ENCODE measurements at regions not wholly inside any gene's neighbourhood (a gene's known extent, or its start where the extent isn't known, plus 50 kb on each side); places are given as distances from the start of the nearest gene placed in this dataset.

DNA sequence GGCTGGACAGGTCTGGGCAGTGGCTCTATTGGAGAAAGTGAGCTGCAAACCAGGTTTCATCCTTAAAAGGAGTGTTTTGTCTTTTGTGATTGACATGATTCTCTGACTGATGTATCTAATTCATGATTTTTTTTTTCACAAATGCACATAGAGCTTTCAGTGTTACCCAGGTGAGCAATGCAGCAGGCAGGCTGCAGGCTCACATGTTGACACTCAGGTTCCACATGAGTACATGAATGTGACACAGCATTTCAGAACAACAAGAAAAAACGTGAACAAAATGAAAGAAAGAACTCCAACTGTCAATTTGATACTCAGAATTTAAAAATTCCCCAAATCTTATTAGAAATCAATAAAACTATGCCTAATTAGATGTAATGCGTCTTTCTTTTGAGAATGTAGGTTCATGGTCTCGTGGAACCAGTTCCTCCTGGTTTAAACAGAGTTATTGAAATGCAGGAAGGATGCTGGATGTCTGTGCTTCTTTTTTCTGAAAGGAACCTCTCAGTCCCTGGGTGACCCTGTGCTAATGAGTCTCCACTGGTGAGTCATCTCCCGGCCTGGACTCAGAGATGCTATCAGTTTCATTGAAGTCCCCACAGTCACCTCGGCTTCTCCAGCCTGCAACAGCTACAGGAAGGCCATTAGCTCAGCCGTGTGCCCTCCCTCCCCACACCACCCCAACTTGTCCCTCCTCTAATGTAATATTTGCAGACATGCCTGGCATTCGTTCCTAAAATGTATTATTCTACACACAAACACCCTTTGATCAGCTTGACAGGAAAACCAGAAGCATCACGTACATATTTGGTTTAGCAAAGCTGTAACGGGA is 430.4 kb downstream of the LPIN1 start:
- no peak overlapping the region for H3K4me3 ChIP-seq (ENCODE audit: low read depth, low read length)
- no peak for DNase-seq (ENCODE audit: low read depth)
- TF ChIP-seq, protein P1, sequence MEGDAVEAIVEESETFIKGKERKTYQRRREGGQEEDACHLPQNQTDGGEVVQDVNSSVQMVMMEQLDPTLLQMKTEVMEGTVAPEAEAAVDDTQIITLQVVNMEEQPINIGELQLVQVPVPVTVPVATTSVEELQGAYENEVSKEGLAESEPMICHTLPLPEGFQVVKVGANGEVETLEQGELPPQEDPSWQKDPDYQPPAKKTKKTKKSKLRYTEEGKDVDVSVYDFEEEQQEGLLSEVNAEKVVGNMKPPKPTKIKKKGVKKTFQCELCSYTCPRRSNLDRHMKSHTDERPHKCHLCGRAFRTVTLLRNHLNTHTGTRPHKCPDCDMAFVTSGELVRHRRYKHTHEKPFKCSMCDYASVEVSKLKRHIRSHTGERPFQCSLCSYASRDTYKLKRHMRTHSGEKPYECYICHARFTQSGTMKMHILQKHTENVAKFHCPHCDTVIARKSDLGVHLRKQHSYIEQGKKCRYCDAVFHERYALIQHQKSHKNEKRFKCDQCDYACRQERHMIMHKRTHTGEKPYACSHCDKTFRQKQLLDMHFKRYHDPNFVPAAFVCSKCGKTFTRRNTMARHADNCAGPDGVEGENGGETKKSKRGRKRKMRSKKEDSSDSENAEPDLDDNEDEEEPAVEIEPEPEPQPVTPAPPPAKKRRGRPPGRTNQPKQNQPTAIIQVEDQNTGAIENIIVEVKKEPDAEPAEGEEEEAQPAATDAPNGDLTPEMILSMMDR (IDR thresholded peaks at IDR 0.05; ENCODE audit: insufficient read depth, low read length) = no peak

DNA sequence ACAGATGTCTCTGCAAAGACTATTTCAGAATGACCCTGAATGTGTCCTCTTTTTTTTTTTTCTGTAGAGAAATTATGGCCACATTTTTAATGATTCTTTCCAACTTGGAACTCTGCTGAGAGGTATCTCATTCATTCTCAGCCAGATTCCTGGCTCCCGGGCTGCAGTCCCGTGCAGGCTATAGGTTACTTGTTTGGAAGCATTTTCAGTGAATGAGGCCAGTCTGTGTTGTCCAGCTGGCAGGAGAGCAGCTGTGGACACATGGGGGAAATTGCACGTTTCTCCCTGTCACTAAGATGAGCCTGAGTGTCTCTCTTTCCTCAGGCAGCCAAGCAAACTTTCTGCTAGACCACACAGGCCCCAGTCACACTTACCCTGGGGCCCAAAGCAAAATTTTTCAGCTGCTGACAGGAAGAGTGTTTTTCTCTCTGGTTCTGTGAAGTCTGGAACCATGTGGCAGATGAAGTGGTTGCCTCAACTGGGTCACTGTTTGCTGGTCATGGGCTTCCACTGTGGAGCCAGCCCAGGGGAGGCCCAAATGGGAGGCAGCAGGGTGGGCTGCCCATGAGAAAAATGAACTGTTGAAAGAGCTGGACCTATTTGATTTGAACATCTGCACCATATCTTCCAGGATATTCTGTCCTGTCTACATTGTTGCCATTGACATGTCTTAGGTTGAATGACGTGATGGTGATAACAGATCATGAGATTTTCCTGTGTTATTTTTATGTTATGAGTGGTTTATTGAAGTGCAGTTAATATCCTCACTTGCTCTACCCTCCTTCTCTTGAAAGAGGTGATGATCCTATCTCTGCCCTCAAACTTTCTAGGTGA is 431.2 kb downstream of the LPIN1 start:
- peak; percentile 77 for DNase-seq (ENCODE audit: low read depth)
- H3K4me3 ChIP-seq (ENCODE audit: low read depth, low read length) = no peak overlapping the region
- TF ChIP-seq, protein P1 (IDR thresholded peaks at IDR 0.05; ENCODE audit: insufficient read depth, low read length) = no peak

- TF ChIP-seq, protein P1 (IDR thresholded peaks at IDR 0.05; ENCODE audit: insufficient read depth, low read length) = no peak
- no peak for DNase-seq (ENCODE audit: low read depth)
- H3K4me3 ChIP-seq (ENCODE audit: low read depth, low read length) = no peak overlapping the region
Measured at GRCh38 chr2:12178289-12179080, 432.1 kb downstream of the LPIN1 start.

GRCh38 chr2:12180031-12180430 is 433.6 kb downstream of the LPIN1 start:
- peak; percentile 86 for DNase-seq (ENCODE audit: low read depth)

DNA sequence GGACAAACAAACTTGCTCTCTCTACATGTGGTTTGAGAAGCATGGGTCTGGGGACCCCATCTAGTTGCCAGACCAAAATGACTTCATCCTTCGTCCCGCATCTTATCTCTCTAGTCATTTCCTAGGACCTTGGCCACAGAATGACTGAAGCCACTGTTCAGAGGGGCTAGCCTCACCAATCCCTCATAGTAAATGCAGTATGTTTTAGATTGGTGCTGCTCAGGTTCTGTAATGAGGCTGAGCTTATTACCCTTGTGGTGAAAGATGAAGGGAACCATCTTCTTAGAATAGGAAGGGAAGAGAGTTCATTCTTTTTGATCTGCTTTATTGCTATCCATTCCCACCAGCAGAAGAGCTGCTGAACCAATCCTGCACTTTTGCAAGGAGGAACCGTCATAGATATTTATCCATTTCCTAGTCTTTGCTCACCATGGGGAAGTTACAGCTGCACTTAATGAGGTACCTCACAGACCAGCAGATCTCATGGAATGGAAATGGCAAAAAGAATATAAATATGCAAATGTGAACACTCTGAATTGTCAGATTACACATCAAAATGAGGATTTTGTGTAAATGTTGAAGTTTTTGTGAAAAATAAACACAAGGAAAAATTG is 436.7 kb downstream of the LPIN1 start:
- no peak overlapping the region for H3K4me3 ChIP-seq (ENCODE audit: low read depth, low read length)
- no peak for DNase-seq (ENCODE audit: low read depth)
- TF ChIP-seq, protein P1 (IDR thresholded peaks at IDR 0.05; ENCODE audit: insufficient read depth, low read length) = no peak

More at GRCh38 chr2:12180031-12180430, 433.6 kb downstream of the LPIN1 start:
- no peak overlapping the region for H3K4me3 ChIP-seq (ENCODE audit: low read depth, low read length)
- TF ChIP-seq, protein P1 (IDR thresholded peaks at IDR 0.05; ENCODE audit: insufficient read depth, low read length) = no peak

- TF ChIP-seq, protein P1 (IDR thresholded peaks at IDR 0.05; ENCODE audit: insufficient read depth, low read length) = no peak
- no peak for DNase-seq (ENCODE audit: low read depth)
- H3K4me3 ChIP-seq (ENCODE audit: low read depth, low read length) = no peak overlapping the region
Measured at GRCh38 chr2:12192762-12193161, 446.3 kb downstream of the LPIN1 start.
